ENCODE measurements at regions not wholly inside any gene's neighbourhood (a gene's known extent, or its start where the extent isn't known, plus 50 kb on each side); places are given as distances from the start of the nearest gene placed in this dataset.

DNA sequence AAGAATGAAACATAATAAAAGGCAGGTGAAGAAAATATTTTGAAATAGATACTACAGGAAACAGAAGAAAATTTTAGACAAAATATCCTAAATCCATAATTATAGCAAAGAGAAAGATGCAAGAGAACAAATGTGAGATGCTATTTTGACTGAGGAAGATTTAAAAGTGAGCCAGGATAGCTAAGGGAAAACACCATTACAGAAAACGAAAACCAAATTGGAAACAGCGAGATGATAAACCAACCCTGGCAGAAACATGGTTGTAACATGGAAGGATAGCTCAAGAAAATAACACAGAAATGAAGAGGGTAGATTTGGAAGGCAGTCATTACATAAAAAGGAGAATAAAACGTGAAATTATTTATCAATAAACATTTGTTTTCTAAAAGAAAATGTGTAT is 267.2 kb upstream of the NREP start:
- Histone ChIP-seq H3K27me3 (no peaks in the 10 kb centered on the region), H3K4me3 (no peak overlapping the region), H3K27ac (no peak overlapping the region), H3K4me1 (no peaks in the 10 kb centered on the region), H3K36me3 (no peaks in the 10 kb centered on the region), H3K9me3 (no peaks in the 10 kb centered on the region)
- TF ChIP-seq, protein P1, sequence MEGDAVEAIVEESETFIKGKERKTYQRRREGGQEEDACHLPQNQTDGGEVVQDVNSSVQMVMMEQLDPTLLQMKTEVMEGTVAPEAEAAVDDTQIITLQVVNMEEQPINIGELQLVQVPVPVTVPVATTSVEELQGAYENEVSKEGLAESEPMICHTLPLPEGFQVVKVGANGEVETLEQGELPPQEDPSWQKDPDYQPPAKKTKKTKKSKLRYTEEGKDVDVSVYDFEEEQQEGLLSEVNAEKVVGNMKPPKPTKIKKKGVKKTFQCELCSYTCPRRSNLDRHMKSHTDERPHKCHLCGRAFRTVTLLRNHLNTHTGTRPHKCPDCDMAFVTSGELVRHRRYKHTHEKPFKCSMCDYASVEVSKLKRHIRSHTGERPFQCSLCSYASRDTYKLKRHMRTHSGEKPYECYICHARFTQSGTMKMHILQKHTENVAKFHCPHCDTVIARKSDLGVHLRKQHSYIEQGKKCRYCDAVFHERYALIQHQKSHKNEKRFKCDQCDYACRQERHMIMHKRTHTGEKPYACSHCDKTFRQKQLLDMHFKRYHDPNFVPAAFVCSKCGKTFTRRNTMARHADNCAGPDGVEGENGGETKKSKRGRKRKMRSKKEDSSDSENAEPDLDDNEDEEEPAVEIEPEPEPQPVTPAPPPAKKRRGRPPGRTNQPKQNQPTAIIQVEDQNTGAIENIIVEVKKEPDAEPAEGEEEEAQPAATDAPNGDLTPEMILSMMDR (IDR thresholded peaks at IDR 0.05) = no peak
- TF ChIP-seq POLR2AphosphoS5 (IDR thresholded peaks at IDR 0.05; ENCODE audit: insufficient read depth in 1 of 2, low read depth in 1 of 2) (no peak), POLR2A (IDR thresholded peaks at IDR 0.05) (no peak)
- DNase-seq (ENCODE audit: extremely low spot score in 2 of 2) = no peak
- intact Hi-C loops (cut with DNase I) = no loop called here

DNA sequence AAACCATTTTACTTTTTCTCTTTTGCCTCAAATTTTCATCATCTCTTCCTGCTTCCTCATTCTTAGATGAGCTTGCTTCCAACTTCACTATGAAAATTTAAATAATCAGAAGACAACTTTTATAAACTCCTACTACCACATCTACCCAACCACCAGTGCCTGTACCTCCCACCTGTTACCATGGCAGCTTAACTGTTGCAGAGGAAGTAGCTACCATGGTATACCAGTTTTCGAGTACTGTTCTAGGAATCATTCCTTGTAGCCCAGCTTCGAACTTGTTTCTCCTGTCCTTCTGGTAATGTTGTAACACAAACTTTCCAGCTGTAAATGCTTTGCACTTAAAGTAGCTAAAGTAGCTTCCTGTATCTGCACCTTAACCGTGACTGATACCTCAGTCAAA is 266.8 kb upstream of the NREP start:
- no peak for TF ChIP-seq POLR2A (IDR thresholded peaks at IDR 0.05)
- TF ChIP-seq POLR2AphosphoS5 (IDR thresholded peaks at IDR 0.05; ENCODE audit: insufficient read depth in 1 of 2, low read depth in 1 of 2) = no peak
- TF ChIP-seq, protein P1 (IDR thresholded peaks at IDR 0.05) = no peak
- Histone ChIP-seq H3K27me3 (no peaks in the 10 kb centered on the region), H3K4me1 (no peaks in the 10 kb centered on the region), H3K9me3 (no peaks in the 10 kb centered on the region), H3K4me3 (no peak overlapping the region), H3K36me3 (no peaks in the 10 kb centered on the region), H3K27ac (no peak overlapping the region)
- DNase-seq (ENCODE audit: extremely low spot score in 2 of 2) = no peak
- intact Hi-C loops (cut with DNase I) = no loop called here

DNA sequence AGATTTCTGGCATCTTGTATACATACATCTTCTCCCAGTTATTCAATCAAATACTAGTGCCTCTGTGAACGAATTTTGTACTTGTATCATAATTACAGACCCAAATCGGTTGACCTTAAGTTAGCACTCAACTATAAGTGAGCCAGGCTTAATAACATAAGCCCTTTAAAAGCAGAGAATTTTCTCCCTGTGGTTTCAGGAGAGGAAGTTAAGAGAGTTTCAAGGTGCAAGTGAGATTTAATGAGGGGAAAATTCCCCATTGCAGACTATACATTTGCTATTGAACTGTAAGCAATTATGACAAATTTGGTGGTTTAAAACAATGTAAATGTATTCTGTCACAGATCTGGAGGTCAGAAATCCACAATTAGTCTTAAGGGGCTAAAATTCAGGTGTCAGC is 261.9 kb upstream of the NREP start:
- Histone ChIP-seq H3K27ac (no peak overlapping the region), H3K9me3 (no peaks in the 10 kb centered on the region), H3K4me3 (no peak overlapping the region), H3K27me3 (no peaks in the 10 kb centered on the region), H3K4me1 (no peaks in the 10 kb centered on the region), H3K36me3 (no peaks in the 10 kb centered on the region)
- intact Hi-C loops (cut with DNase I) = no loop called here
- TF ChIP-seq POLR2AphosphoS5 (IDR thresholded peaks at IDR 0.05; ENCODE audit: insufficient read depth in 1 of 2, low read depth in 1 of 2) = no peak
- TF ChIP-seq POLR2A (IDR thresholded peaks at IDR 0.05) = no peak
- TF ChIP-seq, protein P1 (IDR thresholded peaks at IDR 0.05) = no peak
- DNase-seq (ENCODE audit: extremely low spot score in 2 of 2) = no peak

DNA sequence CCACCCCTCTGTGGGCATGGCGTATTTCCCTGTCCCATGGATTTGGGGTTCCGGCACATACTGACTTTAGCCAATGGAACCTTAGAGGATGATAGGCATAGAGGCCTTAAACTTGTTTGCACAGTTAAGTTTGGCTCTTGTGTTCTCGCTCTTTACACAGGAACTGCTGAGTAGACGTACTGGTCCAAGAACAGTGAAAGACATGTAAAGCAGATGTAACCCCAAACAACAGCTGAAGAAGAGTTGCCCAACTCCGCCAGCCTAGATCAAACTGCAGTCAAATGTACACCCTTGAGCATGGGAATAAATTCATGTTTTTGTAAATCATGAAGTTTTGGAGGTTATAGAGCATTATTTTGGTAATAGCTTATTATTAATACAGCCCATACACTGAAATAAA is 260.0 kb upstream of the NREP start:
- DNase-seq (ENCODE audit: extremely low spot score in 2 of 2) = no peak

DNA sequence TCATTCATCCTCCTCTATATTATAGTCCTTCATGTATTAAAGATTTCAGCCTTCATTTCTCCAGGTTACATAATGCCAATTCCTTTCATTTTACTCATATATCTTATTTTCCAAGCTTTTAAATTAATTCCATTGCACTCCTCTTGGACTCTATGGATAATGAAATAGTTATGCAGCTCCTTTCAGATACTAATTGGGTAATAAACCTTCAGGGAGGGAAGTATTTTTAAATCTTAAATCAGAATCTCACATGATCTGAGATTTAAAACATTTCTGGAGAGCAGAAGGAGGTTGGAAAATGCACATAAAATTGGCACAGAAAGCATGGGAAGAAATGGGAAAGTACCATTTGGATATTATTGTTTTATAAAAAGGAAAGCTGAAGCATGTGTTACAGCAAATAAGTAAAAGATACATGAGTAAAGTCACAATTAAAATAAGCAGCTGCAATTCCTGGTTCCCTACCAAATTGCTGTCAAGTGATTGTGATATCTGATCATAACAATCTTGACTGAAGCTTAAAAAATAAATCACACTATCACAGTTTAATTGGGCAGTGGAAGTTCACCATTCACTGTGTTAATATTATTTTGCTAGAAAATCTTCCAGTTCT is 257.9 kb upstream of the NREP start:
- intact Hi-C loops (cut with DNase I) = no loop called here
- Histone ChIP-seq H3K36me3 (no peaks in the 10 kb centered on the region), H3K9me3 (no peaks in the 10 kb centered on the region), H3K27ac (no peak overlapping the region), H3K4me3 (no peak overlapping the region), H3K4me1 (no peaks in the 10 kb centered on the region), H3K27me3 (no peaks in the 10 kb centered on the region)
- DNase-seq (ENCODE audit: extremely low spot score in 2 of 2) = no peak
- TF ChIP-seq POLR2AphosphoS5 (IDR thresholded peaks at IDR 0.05; ENCODE audit: insufficient read depth in 1 of 2, low read depth in 1 of 2) = no peak
- no peak for TF ChIP-seq POLR2A (IDR thresholded peaks at IDR 0.05)
- TF ChIP-seq, protein P1 (IDR thresholded peaks at IDR 0.05) = no peak

More for the DNA sequence above, 260.0 kb upstream of the NREP start:
- Histone ChIP-seq H3K4me3 (no peak overlapping the region), H3K36me3 (no peaks in the 10 kb centered on the region), H3K27ac (no peak overlapping the region), H3K27me3 (no peaks in the 10 kb centered on the region), H3K4me1 (no peaks in the 10 kb centered on the region), H3K9me3 (no peaks in the 10 kb centered on the region)
- no peak for TF ChIP-seq POLR2AphosphoS5 (IDR thresholded peaks at IDR 0.05; ENCODE audit: insufficient read depth in 1 of 2, low read depth in 1 of 2)
- TF ChIP-seq, protein P1 (IDR thresholded peaks at IDR 0.05) = no peak
- no peak for TF ChIP-seq POLR2A (IDR thresholded peaks at IDR 0.05)
- intact Hi-C loops (cut with DNase I) = no loop called here

Measured in vagina (tissue), 2 donors.